Right lobe of liver (tissue), 6 donors: ENCODE measurements at regions not wholly inside any gene's neighbourhood (a gene's known extent, or its start where the extent isn't known, plus 50 kb on each side); places are given as distances from the start of the nearest gene placed in this dataset.

Experiments
- ATAC-seq, 4 donors: fragments of 200-7000 bp; cut with Tn5 transposase; one replicate each; pipeline ENCODE4 v1.9.1; 2020; ENCODE audit warnings: mild to moderate bottlenecking in 4 of 4, moderate library complexity in 4 of 4
- DNase-seq, 3 donors: peaks; one replicate each; pipeline ENCODE4 v3.0.0-alpha.2; 2020
- H3K27ac ChIP-seq, 3 donors: fragments of 200-600 bp; one replicate each; pipeline ENCODE4 v1.8.0; 2022
- H3K27me3 ChIP-seq, 2 donors: fragments of 200-600 bp; one replicate each; pipeline ENCODE4 v1.8.0; 2022
- H3K36me3 ChIP-seq, 4 donors: fragments of 200-600 bp; sonication (generic) in 1 of 4; one replicate each; pipeline versions ENCODE4 v1.5.1 to v1.8.0; 2017 to 2022; ENCODE audit warnings: control low read depth in 1 of 4
- H3K4me1 ChIP-seq, 4 donors: fragments of 200-600 bp; sonication (generic) in 1 of 4; one replicate each; pipeline versions ENCODE4 v1.5.1 to v1.8.0; 2017 to 2022; ENCODE audit warnings: control low read depth in 1 of 4
- H3K4me3 ChIP-seq, 3 donors: fragments of 200-600 bp; one replicate each; pipeline ENCODE4 v1.8.0; 2022
- H3K9me3 ChIP-seq, 4 donors: fragments of 200-600 bp; sonication (generic) in 1 of 4; one replicate each; pipeline versions ENCODE4 v1.5.1 to v1.8.0; 2017 to 2022; ENCODE audit warnings: control low read depth in 1 of 4
- CTCF ChIP-seq, 4 donors: fragments of 200-600 bp in 3 of 4; fragments of 450-650 bp in 1 of 4; IDR thresholded peaks; one replicate each; pipeline versions ENCODE4 v1.5.1 to v1.8.0; 2016 to 2022; ENCODE audit warnings: antibody characterized with exemption in 4 of 4, mild to moderate bottlenecking in 2 of 4
- POLR2A ChIP-seq: fragments of 450-650 bp; IDR thresholded peaks from one replicate; pipeline ENCODE4 v1.6.1; 2017; ENCODE audit warnings: antibody characterized with exemption, mild to moderate bottlenecking
- WGBS: methylation state at CpG from one replicate; pipeline ENCODE4 v1.1.6; 2018; ENCODE audit warnings: low coverage, low lambda C conversion rate; ENCODE audit not compliant: insufficient coverage; ENCODE audit errors: missing lambda C conversion rate; 5-methylcytosine and 5-hydroxymethylcytosine counted together
- intact Hi-C, 2 donors: fragments of 100-400 bp; cut with DNase I; formaldehyde crosslinking; loops; one replicate each; pipeline versions ENCODE4 v1.11.2 to v1.14.1; 2022
- donor health status: DM: no; HTN: yes; CAD: no.
- donor health status: DM: no; HTN: no; CAD: no.
- donor health status: DM: no; HTN: no; CAD: no.
- donor health status: DM: no; HTN: yes; CAD: no.
- donor health status: DM: no; HTN: yes; CAD: no.

GRCh38 chr7:114857605-114858004, 64.3 kb upstream of the MDFIC start:
- intact Hi-C loops: no loop called here
- H3K4me1 ChIP-seq: no peaks in the 10 kb centered on the region
- 44% methylated on average over 1 of the region's 1 CpG for WGBS

GRCh38 chr7:114859477-114859876, 62.4 kb upstream of the MDFIC start:
- Histone ChIP-seq H3K36me3 (no peaks in the 10 kb centered on the region), H3K4me3 (no peak overlapping the region), H3K27ac (no peak overlapping the region), H3K27me3 (no peaks in the 10 kb centered on the region), H3K9me3 (no peaks in the 10 kb centered on the region), H3K4me1 (no peaks in the 10 kb centered on the region)
- no peak for ATAC-seq
- 100% methylated on average over 1 of the region's 1 CpG for WGBS
- TF ChIP-seq POLR2A (no peak), CTCF (IDR thresholded peaks at IDR 0.05) (no peak)
- DNase-seq: no peak
- intact Hi-C loops: no loop called here

More at GRCh38 chr7:114857605-114858004, 64.3 kb upstream of the MDFIC start:
- H3K36me3 ChIP-seq: no peaks in the 10 kb centered on the region
- no peak for TF ChIP-seq CTCF (IDR thresholded peaks at IDR 0.05)
- no peak for TF ChIP-seq POLR2A
- H3K4me3 ChIP-seq: no peak overlapping the region
- H3K27ac ChIP-seq: no peak overlapping the region
- no peaks in the 10 kb centered on the region for H3K27me3 ChIP-seq
- no peak for ATAC-seq
- DNase-seq: no peak
- H3K9me3 ChIP-seq: no peaks in the 10 kb centered on the region

- intact Hi-C loops: no loop called here
- Histone ChIP-seq H3K4me1 (no peaks in the 10 kb centered on the region), H3K27me3 (no peaks in the 10 kb centered on the region), H3K36me3 (no peaks in the 10 kb centered on the region), H3K27ac (no peak overlapping the region), H3K9me3 (no peaks in the 10 kb centered on the region), H3K4me3 (no peak overlapping the region)
- ATAC-seq: no peak
- DNase-seq: no peak
- 66% methylated on average over 2 of the region's 2 CpGs for WGBS
- TF ChIP-seq POLR2A (no peak), CTCF (IDR thresholded peaks at IDR 0.05) (no peak)
These were observed 61.7 kb upstream of the MDFIC start for GRCh38 chr7:114860206-114860605.

GRCh38 chr7:114862406-114862805, 59.5 kb upstream of the MDFIC start:
- no peaks in the 10 kb centered on the region for H3K4me1 ChIP-seq
- no peak overlapping the region for H3K4me3 ChIP-seq
- no peak for TF ChIP-seq CTCF (IDR thresholded peaks at IDR 0.05)
- TF ChIP-seq POLR2A: no peak
- H3K36me3 ChIP-seq: no peaks in the 10 kb centered on the region
- H3K27me3 ChIP-seq: no peaks in the 10 kb centered on the region
- no peaks in the 10 kb centered on the region for H3K9me3 ChIP-seq
- H3K27ac ChIP-seq: no peak overlapping the region
- intact Hi-C loops: no loop called here
- 61% methylated on average over 2 of the region's 2 CpGs for WGBS
- DNase-seq (no peak), ATAC-seq (no peak)

GRCh38 chr7:114864278-114864677, 57.6 kb upstream of the MDFIC start:
- 71% methylated on average over 1 of the region's 1 CpG for WGBS
- Histone ChIP-seq H3K27me3 (no peaks in the 10 kb centered on the region), H3K9me3 (no peaks in the 10 kb centered on the region), H3K4me1 (no peaks in the 10 kb centered on the region), H3K36me3 (no peaks in the 10 kb centered on the region), H3K4me3 (no peak overlapping the region), H3K27ac (no peak overlapping the region)
- intact Hi-C loops: no loop called here
- no peak for ATAC-seq
- no peak for DNase-seq
- no peak for TF ChIP-seq POLR2A
- TF ChIP-seq CTCF (IDR thresholded peaks at IDR 0.05): no peak
